ENCODE measurements at regions not wholly inside any gene's neighbourhood (a gene's known extent, or its start where the extent isn't known, plus 50 kb on each side); places are given as distances from the start of the nearest gene placed in this dataset.
"Not testable (repeated sequence)": the region's sequence is repeated elsewhere in the genome, so short reads cannot be mapped to it uniquely, and the experiment has no call there.

DNA sequence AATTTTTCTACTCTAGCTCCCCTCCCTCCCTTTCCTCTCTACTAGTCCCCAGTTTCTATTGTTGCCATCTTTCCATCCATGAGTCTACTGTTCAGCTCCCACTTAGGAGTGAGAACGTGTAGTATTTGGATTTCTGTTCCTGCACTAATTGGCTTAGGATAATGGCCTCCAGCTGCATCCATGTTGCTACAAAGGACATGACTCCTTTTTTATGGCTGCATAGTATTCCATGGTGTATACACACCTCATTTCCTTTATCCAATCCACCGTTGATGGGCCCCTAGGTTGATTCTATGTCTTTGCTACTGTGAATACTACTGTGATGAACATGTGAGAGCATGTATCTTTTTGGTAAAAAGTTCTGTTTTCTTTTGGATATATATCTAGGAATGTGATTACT, 138.9 kb upstream of the MSX2 start:
- Histone ChIP-seq H3K36me3 (no peaks in the 10 kb centered on the region), H3K9me3 (no peaks in the 10 kb centered on the region), H3K4me1 (ENCODE audit: control insufficient read depth in 1 of 2, low read depth in 2 of 2) (no peaks in the 10 kb centered on the region), H3K27me3 (replicated peaks; ENCODE audit: insufficient read depth) (no peaks in the 10 kb centered on the region), H3K27ac (no peak overlapping the region), H3K4me3 (no peak overlapping the region)
- no peak for ATAC-seq (ENCODE audit: insufficient number of reproducible peaks, low FRiP score, low read depth)
- TF ChIP-seq CTCF (IDR thresholded peaks at IDR 0.05), result no peak
- no peak for DNase-seq (ENCODE audit: low spot score)

- not testable (repeated sequence) for H3K27me3 ChIP-seq (replicated peaks; ENCODE audit: insufficient read depth); H3K4me1 ChIP-seq (ENCODE audit: control insufficient read depth in 1 of 2, low read depth in 2 of 2); H3K4me3 ChIP-seq; H3K36me3 ChIP-seq; ATAC-seq (ENCODE audit: insufficient number of reproducible peaks, low FRiP score, low read depth); DNase-seq (ENCODE audit: low spot score); H3K9me3 ChIP-seq; H3K27ac ChIP-seq
These were observed 138.2 kb upstream of the MSX2 start for GRCh38 chr5:174586163-174586562.

- Histone ChIP-seq H3K9me3 (no peaks in the 10 kb centered on the region), H3K27me3 (replicated peaks; ENCODE audit: insufficient read depth) (no peaks in the 10 kb centered on the region), H3K4me3 (no peak overlapping the region), H3K27ac (no peak overlapping the region), H3K36me3 (no peaks in the 10 kb centered on the region), H3K4me1 (ENCODE audit: control insufficient read depth in 1 of 2, low read depth in 2 of 2) (no peaks in the 10 kb centered on the region)
- no peak for DNase-seq (ENCODE audit: low spot score)
- no peak for TF ChIP-seq CTCF (IDR thresholded peaks at IDR 0.05)
- ATAC-seq (ENCODE audit: insufficient number of reproducible peaks, low FRiP score, low read depth), result no peak
These were observed 135.4 kb upstream of the MSX2 start for GRCh38 chr5:174589011-174589410.

DNA sequence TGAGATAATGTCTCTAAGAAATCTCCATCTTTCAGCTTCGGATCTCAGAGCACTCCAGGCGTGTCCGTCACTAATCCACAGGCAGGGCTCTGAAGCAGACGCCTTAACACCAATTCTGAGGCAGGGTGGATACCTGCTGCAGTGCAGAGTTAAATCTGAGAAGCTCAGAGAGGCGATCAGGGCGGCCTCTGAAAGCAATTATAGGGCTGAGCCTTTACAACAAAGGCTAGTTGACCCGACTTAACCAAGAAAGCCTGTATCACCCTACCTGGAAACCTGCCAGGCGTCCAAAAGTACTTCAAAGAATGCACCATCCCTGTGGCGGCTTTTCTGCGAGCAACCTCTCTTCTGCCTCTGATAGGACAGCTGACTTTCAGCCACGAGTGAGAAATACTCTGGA, 134.8 kb upstream of the MSX2 start:
- no peak for TF ChIP-seq CTCF (IDR thresholded peaks at IDR 0.05)
- H3K4me3 ChIP-seq, result no peak overlapping the region
- H3K4me1 ChIP-seq (ENCODE audit: control insufficient read depth in 1 of 2, low read depth in 2 of 2), result peaks cover 0 to 3% of the 10 kb centered on the region in 2 donors
- H3K36me3 ChIP-seq, result no peaks in the 10 kb centered on the region
- no peak overlapping the region for H3K27ac ChIP-seq
- no peaks in the 10 kb centered on the region for H3K9me3 ChIP-seq
- DNase-seq (ENCODE audit: low spot score) (no peak), ATAC-seq (ENCODE audit: insufficient number of reproducible peaks, low FRiP score, low read depth) (no peak)
- no peaks in the 10 kb centered on the region for H3K27me3 ChIP-seq (replicated peaks; ENCODE audit: insufficient read depth)

DNA sequence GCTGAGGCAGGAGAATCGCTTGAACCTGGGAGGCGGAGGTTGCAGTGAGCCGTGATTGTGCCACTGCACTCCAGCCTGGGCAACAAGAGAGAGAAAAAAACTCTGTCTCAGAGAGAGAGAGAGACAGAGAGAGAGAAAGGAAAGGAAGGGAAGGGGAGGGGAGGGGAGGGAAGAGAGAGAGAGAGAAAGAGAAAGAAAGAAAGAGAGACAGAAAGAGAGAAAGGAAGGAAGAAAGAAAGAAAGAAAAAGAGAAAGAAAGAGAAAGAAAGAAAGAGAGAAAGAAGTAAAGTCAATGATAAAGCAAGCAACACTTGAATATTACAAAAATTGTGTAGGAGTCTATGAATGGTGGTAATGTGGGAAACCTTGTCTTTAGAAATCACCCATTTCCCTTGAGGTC, 133.6 kb upstream of the MSX2 start:
- no peaks in the 10 kb centered on the region for H3K36me3 ChIP-seq
- DNase-seq (ENCODE audit: low spot score), result no peak
- no peaks in the 10 kb centered on the region for H3K9me3 ChIP-seq
- H3K27ac ChIP-seq, result no peak overlapping the region
- H3K4me1 ChIP-seq (ENCODE audit: control insufficient read depth in 1 of 2, low read depth in 2 of 2), result peaks cover 0 to 5% of the 10 kb centered on the region in 2 donors
- no peaks in the 10 kb centered on the region for H3K27me3 ChIP-seq (replicated peaks; ENCODE audit: insufficient read depth)
- no peak for ATAC-seq (ENCODE audit: insufficient number of reproducible peaks, low FRiP score, low read depth)
- TF ChIP-seq CTCF (IDR thresholded peaks at IDR 0.05), result no peak
- H3K4me3 ChIP-seq, result no peak overlapping the region

DNA sequence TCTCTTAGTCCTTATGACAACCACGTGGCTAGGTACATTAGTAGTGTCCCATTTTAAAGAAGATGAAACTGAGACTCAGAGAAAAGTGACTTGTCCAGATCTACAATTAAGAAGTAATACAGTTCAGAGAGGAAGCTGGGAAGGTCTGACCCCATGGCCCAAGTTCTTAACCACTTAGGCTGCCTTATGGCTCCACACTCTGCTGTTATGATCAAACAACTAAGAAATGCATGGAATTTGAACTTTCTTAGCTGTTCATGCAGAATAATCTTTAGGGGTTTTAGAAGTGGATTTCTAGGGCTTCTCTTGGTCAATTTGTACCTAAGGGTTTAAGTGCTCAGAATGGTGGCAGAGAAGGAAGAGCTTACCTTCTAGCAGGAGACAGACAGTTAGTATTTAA, 128.0 kb upstream of the MSX2 start:
- Histone ChIP-seq H3K27ac (no peak overlapping the region), H3K27me3 (replicated peaks; ENCODE audit: insufficient read depth) (no peaks in the 10 kb centered on the region), H3K4me3 (no peak overlapping the region), H3K9me3 (no peaks in the 10 kb centered on the region), H3K36me3 (no peaks in the 10 kb centered on the region), H3K4me1 (ENCODE audit: control insufficient read depth in 1 of 2, low read depth in 2 of 2) (peaks cover 0 to 5% of the 10 kb centered on the region in 2 donors)
- ATAC-seq (ENCODE audit: insufficient number of reproducible peaks, low FRiP score, low read depth) (no peak), DNase-seq (ENCODE audit: low spot score) (no peak)
- no peak for TF ChIP-seq CTCF (IDR thresholded peaks at IDR 0.05)

Measured in thoracic aorta (tissue), 2 donors.